NCI-H226 (cell line): ENCODE measurements at regions not wholly inside any gene's neighbourhood (a gene's known extent, or its start where the extent isn't known, plus 50 kb on each side); places are given as distances from the start of the nearest gene placed in this dataset.

Experiments
- DNase-seq: peaks from one replicate; pipeline ENCODE4 v3.0.0-alpha.2; 2015

DNA sequence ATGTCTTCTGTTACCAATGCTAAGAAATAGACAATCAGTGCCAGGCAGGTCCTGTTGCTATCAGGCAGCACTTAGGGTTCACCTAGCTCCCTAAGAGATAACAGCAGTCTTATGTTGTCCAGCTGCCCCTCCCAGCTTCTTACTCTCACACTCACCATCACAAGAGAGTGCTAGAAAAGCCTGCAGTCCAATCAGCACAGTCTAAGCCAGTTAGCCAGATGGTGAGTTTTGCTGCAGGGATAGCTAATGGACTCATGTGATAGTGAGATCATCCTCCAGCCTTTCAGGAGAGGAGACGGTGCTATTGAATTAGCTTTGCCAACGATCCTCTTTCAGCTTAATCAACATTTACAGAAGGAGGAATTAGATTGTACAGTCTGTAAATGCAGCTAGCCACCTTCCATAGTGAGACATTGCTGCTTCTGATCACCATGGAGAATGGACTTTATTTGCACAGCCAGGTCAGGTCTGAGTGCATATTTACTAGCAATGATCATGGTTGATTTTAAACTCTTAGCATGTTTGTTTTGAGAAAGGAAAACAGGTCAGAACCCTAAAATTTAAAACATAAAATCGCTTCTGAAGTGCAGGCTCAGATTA lies 438.3 kb downstream of the CENPC start:
- DNase-seq = no peak

DNA sequence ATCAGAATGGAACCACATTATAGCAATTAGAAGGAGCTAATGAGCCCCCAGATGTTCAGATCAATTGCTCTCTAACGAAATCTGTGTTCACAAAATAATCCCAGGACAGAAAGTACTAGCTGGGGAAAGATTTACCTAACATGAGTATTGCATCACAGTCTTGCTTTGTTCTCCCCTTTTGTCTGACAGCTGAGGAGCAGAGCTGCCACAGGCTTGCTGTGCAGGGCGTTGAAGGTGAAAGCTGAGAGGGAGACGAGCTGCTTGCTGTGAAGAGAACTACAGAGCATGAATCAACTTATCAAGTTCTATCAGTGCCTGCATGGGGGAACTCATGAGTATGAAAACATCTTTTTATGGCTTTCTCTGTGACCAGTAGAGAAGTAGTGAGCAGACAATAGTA lies 441.2 kb downstream of the CENPC start:
- DNase-seq = no peak

DNA sequence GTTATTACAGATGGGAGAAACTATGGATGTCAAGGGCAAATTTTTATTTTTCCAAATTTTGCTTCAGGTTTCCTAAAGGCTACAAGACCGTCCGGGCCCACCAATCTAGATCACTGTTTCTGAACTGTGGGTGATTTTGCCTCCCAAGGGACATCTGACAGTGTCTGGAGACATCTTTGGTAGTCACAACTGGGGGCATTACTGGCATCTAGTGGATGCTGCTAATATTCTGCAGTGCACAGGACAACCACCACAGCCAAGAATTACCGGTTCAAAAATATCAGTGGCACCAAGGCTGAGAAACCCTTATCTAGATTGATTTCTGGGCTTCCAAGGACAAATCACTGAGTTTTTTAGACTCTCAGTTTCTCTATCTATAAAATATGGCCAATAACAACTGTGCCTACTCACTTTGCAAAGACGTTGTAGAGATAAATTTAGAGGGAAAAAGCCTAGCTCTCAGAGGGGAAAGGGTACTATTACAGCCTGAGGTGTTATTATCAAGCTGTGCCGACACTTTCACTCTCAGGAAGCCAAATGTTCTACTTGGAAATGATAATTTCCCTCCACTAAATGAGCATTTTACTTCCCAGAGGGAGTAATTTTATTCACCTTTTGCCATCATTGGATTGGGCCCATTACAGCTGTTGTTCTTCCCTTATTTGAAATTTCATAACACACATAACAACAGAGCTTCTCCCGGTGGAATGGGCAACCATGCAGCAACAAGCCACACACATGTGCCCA lies 442.1 kb downstream of the CENPC start:
- DNase-seq = no peak

DNA sequence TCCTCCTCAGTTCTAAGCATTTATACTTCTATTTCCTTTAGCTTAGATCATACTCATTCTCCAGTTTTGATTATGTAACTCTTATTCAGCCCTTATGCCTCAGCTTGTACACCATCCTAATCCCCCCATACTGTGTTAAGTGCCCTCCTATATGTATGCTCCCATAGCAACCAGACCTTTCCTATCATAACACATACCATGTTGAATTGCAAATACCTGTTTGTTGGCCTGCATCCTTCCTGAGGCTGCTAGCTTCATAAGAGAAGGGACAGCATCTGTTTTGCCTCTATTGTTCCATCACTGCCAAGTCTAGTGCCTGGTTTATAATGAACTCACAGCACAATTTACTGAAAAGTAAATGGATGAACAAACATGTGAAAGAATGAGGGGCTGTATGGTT lies 443.7 kb downstream of the CENPC start:
- DNase-seq = no peak

DNA sequence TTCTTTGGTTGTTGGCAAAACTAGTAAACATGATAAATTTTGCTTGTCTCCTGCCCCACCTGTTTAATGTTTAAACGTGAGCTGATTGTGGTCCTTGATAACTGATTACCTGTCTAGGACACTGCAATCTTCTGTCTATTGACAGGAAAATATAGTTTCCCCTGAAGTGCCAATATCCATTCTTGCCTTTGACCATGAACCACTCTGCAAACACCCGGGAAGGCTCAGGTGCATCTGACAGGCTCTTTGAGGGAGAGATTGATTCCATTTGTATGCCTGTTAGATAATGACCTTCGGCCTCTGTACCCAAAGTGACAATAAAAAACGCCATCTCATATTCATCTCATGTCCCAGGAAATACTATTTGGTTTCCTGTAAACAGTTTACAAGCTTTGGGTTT lies 453.0 kb downstream of the CENPC start:
- DNase-seq = no peak

DNA sequence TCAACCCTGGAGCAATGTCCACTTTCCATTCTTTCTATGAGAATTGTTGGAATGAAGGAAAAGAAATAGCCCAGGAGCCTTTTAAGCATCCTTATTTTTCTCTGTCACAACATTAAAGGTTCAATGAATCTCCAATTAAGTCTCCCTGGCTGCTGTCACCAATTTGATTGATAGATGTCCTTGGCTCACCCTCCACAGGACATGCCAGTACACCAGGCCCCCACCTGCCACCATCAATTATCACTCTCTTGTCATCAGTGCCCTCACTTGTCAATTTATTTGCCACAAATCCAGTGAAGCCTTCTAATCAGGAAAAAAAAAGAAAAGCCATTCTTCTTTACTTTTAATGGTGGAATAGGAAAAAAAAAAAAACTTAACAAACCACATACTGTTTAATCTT lies 453.6 kb downstream of the CENPC start:
- DNase-seq = no peak

DNA sequence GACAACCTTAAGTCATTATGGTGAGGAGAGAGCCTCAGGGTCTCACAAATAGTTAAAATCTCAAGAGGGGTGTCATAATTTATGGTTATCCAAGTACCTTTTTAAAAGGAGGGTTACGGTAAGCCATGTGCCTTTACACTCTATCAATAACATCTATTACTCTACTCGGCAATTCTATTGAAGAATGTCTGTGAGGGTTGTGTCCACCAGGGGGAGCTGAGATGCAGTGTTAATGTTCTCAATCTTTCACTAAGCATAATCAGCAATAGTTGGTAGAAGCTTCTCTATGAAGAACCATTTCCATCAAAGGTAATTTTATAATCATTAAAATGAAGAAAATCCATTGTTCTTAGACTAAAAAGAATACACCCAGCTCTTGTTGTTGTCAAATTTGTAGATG lies 457.4 kb downstream of the CENPC start:
- DNase-seq = no peak

DNA sequence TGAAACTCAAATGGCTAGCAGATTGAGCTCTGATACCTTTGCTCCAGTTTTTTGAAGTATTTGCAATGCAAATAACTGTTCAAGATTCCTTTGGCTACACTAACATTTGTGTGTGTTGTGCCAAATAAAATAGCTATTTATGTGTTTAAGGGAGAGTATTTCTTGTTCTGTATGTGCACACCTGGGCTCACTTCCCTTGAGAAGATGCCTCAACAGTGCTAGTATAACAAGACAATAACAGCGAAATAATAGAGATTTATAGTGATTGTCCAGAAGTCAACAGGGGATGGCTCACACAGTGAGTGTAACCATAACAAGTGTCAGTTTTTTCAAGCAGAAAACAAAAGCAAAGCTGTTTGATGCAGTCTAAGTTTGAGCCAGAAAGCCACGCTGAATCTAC lies 460.5 kb downstream of the CENPC start:
- no peak for DNase-seq

DNA sequence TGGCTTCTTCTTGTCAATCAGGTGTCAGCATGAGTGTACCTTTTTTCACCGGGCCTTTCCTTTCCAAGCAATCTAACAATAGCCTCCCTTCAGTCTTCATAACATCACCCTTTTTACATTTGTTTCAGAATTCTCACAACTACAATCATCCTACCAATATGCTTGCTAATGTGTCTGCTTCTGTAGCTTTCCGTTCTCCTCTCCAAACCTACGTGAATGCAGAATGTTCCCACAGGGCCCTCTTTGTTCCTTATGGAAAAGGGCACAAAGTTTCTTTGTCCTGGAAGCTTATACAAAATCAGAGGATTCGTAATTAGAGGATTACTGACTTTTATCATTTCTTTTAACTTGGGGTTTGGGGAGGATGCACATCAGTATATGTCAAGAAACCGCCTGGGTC lies 461.8 kb downstream of the CENPC start:
- DNase-seq = no peak

DNA sequence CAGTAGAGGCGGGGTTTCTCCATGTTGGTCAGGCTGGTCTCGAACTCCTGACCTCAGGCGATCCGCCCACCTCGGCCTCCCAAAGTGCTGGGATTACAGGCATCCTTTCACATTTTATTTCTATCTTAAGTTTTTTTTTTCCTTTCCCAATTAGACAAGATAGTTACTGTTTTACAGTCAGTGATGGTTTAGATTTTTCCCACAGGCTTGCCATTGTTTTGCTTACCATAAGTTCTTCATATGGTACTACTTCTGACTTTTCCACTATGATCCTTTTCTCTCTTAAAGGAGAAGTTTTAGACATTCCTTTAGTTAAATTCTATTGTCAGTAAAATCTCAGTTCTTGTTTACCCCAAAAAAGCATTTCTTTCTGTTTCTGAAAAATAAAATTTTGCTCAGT lies 462.6 kb downstream of the CENPC start:
- no peak for DNase-seq

DNA sequence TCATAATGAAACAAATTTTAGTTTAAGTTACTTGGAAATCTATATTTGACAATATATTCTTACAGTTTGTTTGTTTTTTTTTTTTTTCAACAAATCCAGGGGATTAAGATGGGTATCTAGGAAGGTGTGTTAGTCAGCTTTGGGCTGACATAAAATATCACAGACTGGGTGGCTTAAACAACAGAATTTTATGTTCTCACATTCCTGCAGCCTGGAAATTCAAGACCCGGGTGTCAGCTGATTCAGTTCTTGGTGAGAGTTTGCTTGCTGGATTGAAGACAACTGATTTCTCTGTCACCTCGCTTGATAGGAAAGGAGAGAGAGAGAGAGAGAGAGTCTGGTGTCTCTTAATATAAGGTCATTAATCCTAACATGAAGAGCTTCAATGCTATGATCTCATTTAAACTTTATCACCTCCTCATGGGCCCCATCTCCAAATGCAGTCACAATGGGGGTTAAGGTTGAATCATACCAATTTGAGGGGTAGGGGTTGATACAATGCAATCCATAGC lies 465.2 kb downstream of the CENPC start:
- DNase-seq = no peak

DNA sequence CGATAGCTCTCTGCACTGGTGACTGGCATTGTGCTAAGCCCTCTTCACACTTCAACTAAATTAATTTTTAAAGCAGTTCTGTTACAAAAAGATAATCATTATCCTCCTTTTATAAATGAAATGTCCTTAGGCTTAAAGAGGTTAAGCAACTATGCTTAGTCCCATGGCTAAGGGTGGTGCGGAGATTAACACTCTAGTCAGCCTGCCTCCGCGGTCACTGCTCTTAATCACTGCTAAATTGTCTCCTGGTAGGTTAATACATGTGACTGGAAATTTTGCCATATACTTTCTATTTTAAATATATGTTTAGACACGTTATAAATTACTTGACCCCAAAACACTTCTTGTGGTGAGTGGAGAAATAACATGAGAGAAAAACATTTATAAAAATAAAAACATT lies 473.7 kb downstream of the CENPC start:
- no peak for DNase-seq

DNA sequence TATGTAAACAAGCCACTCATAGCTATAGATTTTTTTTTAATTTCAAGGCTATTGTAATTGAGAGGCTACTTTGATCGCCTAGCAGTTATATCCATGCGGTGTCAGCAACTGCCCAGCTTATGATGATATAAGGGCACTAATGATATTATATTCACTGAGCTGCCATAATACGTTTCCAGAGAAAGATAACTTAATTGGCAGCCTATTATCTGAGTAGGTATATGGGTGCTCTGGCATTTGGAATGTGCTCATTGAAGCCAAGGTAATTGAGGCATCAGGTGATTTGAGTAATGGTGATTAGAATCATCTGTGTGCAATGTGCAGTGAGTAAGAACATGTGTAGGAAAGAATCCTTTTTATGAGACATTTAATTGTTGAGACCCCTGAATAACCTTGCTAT lies 490.0 kb downstream of the CENPC start:
- no peak for DNase-seq

DNA sequence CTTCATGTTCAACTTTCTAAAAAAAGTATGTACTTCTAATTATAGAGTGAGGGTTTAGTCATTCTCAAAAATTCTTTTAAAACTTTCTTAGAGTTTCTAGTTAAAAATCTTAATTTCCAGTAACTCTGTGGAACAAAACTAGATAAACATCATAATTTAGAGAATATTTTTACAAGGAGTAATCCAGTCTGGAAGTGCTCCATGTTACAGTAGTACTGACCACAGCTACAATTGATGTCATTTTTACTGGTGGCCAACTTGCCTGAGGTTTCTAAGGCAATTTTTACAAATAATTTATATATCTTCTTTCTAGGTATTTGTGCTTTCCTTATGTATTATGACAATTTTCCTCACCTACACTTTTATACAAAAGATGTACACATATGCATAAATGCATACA lies 490.4 kb downstream of the CENPC start:
- no peak for DNase-seq

DNA sequence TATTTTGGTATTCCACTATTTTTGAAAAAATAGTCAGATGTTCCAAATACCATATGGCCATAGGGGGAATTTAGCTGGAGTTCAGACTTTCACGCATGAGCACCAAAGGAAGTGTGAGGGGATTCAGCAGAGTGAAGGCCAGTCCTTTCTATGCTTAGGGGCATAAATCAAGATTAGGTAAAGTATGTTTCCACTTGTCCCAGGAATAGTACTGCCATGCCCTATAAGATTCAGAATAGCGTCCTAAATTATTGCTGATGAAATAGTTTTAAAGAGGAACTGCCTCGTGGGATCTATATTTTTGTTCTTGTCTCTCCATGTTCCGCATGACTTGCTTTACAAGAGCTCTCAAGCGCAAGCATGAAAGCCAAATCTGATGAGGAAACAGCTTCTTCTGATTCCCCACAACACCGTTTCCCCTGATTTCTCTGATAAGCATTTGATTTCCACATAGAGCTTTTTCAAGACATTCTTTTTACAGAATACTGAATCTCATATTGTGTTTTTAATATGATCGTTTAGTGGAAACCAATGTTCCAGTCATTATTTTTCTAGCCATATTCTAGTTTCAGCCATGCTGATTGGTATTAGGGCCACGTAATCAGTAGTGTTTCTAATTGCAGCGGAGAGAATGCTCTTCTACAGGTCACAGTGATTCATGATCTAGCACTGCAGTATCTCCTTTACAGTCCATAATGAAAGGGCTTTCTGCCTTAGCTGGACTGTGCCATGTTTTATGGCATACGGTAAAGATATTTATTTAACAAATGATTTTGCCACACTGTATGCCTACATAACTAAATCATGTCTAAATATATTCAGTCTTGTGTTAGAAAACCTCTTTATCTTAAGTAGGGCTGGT lies 492.3 kb downstream of the CENPC start:
- no peak for DNase-seq

DNA sequence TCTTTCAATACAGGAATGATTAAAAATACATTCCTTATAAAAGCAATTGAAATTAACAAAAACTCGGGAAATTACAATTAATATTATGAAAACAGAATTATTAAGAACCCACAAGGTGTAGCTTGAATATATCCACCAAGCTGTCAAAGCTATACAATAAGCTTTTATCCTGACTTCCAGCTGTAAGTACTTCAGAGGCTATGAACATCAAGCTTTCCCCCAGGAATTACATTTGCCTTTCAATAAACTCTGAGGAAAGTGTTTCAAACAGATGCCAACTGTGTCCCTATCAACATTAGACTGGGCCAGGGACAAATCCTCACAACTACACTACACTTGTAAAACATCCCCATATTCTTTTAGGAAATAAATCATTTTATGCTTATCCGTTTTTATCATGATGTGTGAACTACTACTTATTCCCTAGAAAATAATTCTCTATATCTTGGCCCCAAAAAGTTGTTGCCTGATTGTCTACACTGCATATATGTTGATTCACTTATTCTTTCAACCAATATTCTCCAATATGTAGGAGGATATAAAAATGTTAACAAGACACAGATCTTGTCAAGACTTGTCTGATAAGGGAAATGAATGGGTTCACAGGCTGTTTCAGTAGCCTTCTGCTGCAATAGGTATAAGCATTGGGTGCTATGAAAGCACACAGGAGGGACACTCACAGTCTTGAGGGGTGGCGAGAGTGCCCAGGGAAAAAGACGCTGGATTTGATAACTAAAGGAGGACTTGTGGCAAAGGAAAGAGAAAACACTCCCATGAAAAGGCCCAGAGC lies 494.1 kb downstream of the CENPC start:
- DNase-seq = peak; percentile 4

DNA sequence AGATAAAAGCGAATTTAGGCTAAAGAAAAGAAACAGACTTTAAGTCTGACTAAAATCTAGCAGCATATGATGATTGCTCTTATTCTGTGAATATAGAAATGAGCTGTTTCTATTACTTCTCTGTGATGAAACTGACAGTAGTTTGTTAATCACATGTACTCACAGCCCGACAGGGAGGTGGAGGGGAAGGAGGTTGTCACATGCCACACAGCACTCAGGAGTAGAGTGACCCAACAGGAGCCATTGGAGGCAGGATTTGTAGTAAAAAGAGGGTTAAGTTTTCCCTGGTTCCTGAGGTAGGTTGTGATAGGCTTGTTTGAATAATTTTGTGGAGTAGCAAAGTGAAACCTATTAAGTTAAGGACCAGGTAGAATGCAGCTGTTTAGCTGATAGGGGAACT lies 495.9 kb downstream of the CENPC start:
- no peak for DNase-seq

DNA sequence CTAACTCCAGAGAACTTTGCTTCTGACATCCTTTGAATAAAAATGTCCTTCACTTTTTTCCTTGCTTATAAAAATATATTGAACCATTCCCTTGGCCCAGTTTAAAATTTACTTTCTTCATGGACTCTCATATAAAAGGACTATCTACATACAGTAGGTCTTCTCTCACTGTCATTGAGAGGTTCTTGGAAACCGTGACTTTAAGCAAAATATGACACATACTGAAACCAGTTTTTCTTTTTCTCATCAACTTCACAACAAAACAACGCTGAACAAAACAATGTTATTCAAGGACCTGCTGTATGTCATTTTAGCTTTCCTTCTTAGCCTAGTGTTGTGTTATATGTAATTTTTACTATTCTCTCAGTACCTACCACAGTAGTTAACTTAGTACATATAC lies 496.8 kb downstream of the CENPC start:
- DNase-seq = no peak

DNA sequence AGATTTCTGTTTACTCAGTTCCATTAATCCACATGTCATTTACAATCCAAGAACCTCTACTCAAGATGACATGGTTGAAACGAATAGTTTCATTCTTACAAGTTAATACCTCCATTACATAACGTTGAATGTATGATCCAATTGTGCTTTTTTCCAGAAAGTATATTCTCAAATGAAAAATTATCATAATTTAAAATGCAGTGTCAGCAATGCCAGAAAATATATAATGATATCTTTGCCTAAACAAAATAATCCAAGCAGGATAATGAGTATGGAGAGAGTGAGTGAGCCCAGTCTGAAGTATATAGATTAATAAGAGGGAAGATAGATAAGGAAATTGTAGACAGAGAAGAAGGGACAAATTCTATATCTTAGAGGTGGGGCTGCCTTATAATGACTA lies 505.0 kb downstream of the CENPC start:
- no peak for DNase-seq

DNA sequence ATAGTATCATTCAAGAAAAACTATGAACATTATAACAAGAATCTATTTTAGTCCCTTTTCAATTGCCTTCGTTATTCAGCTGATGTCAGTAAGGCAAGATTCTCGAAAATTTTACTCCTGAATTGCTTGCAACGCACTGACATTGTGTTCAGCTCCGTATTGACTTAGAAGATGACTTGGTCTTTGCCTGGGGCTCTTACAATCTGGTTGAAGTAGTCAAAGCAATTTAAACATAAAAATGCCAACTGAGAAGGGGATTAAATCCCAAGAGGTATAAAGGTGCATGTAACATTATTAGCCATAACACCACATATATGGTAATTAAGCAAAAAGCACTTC lies 507.1 kb downstream of the CENPC start:
- DNase-seq = no peak

DNA sequence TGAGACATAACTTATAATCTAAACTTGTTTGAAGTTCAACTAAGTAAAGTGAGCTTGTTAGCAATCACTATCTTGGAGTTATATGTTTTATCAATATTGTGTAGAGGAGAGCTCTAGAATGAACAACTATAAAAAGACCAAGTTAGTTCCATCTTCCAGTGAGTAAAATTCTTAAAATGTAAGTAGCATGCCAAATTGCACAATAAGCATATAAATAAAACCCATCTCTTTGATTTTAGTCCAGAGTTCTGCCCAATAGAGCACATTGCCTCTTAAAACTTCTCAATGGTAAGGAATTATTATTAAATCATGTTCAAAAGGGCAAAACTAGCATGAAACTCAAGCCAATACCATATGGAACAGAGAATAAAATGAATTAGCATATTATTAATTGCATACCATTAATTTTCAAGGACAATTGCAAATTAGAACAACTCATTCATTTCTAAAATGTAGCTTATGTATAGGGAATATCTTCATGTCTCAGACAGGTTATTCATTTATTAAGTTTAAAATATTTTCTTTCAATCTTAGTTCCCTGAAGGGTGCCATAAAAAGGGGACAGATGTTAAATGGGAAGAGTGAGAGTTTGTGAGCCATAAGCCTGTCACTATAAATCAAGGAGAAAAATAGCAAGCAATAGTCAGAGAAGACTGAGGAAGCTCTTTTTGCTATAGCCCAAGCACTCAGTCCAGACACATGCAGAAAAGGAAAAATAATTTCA lies 507.6 kb downstream of the CENPC start:
- no peak for DNase-seq

DNA sequence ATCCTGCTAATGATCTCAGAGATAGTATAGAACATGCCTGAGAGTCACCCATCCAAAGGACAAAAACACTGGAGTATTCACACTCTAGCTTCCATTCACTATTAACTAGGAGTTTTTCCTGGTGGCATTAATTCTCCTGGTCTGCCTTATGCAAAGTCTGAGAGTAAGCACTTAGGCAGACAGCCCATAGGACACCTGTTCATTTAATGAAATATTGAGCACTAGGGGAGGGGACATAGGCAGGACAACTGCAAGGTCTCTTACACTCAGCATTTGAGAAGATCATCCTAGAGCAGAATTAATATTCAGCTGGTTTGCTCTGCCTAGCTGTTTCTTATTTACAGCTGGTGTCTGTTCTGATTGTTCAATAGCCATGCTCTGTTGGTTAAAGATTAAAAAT lies 508.5 kb downstream of the CENPC start:
- DNase-seq = no peak

DNA sequence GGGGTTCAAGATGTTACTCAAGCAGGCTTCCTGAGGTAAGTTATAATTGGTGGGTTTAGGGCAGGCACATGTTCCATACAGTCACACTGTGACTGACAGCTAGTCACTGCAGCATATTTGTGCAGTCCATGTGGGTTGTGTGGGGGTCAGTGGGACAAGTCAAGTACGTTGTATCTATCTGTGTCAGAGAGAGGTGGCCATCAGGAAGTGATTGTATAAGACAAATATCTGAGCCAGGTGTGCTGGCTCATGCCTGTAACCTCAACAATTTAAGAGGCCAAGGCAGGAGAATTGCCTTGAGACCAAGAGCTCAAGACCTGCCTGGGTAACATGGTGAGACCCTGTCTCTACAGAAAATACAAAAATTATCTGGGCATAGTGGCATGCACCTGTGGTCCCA lies 509.3 kb downstream of the CENPC start:
- DNase-seq = no peak
